CD4-positive, alpha-beta T cell (primary cell): ENCODE measurements at regions not wholly inside any gene's neighbourhood (a gene's known extent, or its start where the extent isn't known, plus 50 kb on each side); places are given as distances from the start of the nearest gene placed in this dataset.

Source experiments
- ATAC-seq: fragments of 200-7000 bp; cut with Tn5 transposase; one replicate; pipeline ENCODE4 v1.10.0; 2022; ENCODE audit warnings: mild to moderate bottlenecking; ENCODE audit not compliant: poor library complexity
- CTCF ChIA-PET: fragments of 350-600 bp; sonication (Branson Sonifier 250); formaldehyde crosslinking; loops from one replicate; lab custom pipeline; 2021; ENCODE audit warnings: antibody characterized with exemption, inconsistent platforms; lab: Charles Lee
- POLR2A ChIA-PET: fragments of 350-600 bp; sonication (Branson Sonifier 250); formaldehyde crosslinking; loops from one replicate; lab custom pipeline; 2021; ENCODE audit warnings: antibody characterized with exemption, inconsistent platforms; lab: Charles Lee
- DNase-seq, 14 experiments: peaks; one replicate each; pipeline ENCODE4 v3.0.0-alpha.2; 2013 to 2020; ENCODE audit warnings: mixed read lengths in 2 of 14
- H3K27ac ChIP-seq, 2 donors: one replicate each; pipeline versions ENCODE4 v1.5.1 to v1.7.0; 2013; ENCODE audit warnings: low read length in 2 of 2, low read depth in 1 of 2, mild to moderate bottlenecking in 1 of 2
- H3K27me3 ChIP-seq, 2 experiments: 1 replicate in 1 of 2; 2 replicates in 1 of 2; pipeline versions ENCODE4 v1.6.1 to v1.7.0; 2013; ENCODE audit warnings: low read length in 2 of 2, control low read depth in 1 of 2, mild to moderate bottlenecking in 1 of 2, moderate library complexity in 1 of 2; ENCODE audit not compliant: insufficient read depth in 2 of 2, control insufficient read depth in 1 of 2
- H3K36me3 ChIP-seq: one replicate; pipeline ENCODE4 v1.6.1; 2013; ENCODE audit warnings: low read length, control low read depth; ENCODE audit not compliant: insufficient read depth
- H3K4me1 ChIP-seq: one replicate; pipeline ENCODE4 v1.6.1; 2013; ENCODE audit warnings: low read length, control low read depth; ENCODE audit not compliant: insufficient read depth
- H3K4me3 ChIP-seq: one replicate; pipeline ENCODE4 v1.5.1; 2013; ENCODE audit warnings: mild to moderate bottlenecking, low read length, moderate library complexity
- H3K9me3 ChIP-seq, 2 experiments: 1 replicate in 1 of 2; 2 replicates in 1 of 2; pipeline versions ENCODE4 v1.6.1 to v1.7.0; 2013; ENCODE audit warnings: low read length in 2 of 2, mild to moderate bottlenecking in 2 of 2, control low read depth in 1 of 2, moderate library complexity in 1 of 2; ENCODE audit not compliant: control insufficient read depth in 1 of 2, insufficient read depth in 1 of 2
- H3K27ac Mint-ChIP-seq: one replicate; pipeline ENCODE4 v1.8.0; 2020; ENCODE audit warnings: mixed read lengths
- H3K27me3 Mint-ChIP-seq: one replicate; pipeline ENCODE4 v1.8.0; 2021; ENCODE audit warnings: mixed read lengths
- H3K36me3 Mint-ChIP-seq: one replicate; pipeline ENCODE4 v1.8.0; 2021; ENCODE audit warnings: low read depth, mixed read lengths
- H3K4me1 Mint-ChIP-seq: one replicate; pipeline ENCODE4 v1.8.0; 2021; ENCODE audit warnings: low read depth, mixed read lengths
- H3K4me3 Mint-ChIP-seq: one replicate; pipeline ENCODE4 v1.8.0; 2020; ENCODE audit warnings: mild to moderate bottlenecking, mixed read lengths
- H3K9me3 Mint-ChIP-seq: one replicate; pipeline ENCODE4 v1.8.0; 2020; ENCODE audit warnings: mixed read lengths
- CTCF ChIP-seq: fragments of 200-600 bp; IDR thresholded peaks from one replicate; pipeline ENCODE4 v1.8.0; 2022; ENCODE audit warnings: antibody characterized with exemption, mild to moderate bottlenecking
- intact Hi-C, 2 experiments: fragments of 100-400 bp; cut with DNase I in 1 of 2; cut with micrococcal nuclease in 1 of 2; formaldehyde crosslinking; loops; one replicate each; pipeline versions ENCODE4 v1.15.1 to v1.9.0; 2023 to 2025; cut with DNase I, micrococcal nuclease

DNA sequence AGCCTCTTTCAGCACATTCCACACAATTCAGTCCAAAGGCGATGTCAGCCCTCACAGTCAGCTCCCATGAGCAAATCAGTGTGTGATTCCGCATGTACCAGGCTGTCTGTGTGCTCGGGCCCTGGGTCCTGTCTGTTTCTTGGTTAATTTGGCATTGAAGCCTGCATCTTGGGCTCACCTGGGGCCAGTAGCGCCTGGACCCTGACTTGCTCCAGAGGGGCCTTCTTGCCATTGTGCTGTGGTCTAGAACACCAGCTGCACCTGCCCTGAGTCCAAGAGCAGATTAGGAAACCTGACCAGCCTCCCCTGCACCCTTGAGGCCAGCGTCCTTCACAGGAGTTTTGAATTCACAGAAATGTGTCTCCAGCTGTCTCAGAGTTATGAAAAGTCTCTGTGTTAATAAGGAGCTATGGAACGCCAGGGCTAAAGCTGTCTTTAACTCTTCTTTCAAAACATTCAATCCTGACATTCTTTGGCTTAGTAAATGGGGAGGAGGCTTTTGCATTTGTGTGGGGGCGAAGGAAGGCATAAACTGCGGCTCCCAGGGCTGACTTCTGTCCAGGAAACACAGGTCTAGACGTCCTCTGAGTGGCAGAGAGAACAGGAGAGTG lies 102.2 kb downstream of the ARF6 start:
- Histone ChIP-seq H3K4me1 (peaks cover 38% of the 10 kb centered on the region), H3K27me3 (no peaks in the 10 kb centered on the region), H3K9me3 (no peaks in the 10 kb centered on the region), H3K4me3 (no peak overlapping the region), H3K27ac (no peak overlapping the region), H3K36me3 (no peaks in the 10 kb centered on the region)
- no peak overlapping the region for H3K27ac Mint-ChIP-seq
- no peaks in the 10 kb centered on the region for H3K9me3 Mint-ChIP-seq
- no peak for ATAC-seq
- peaks cover 25% of the 10 kb centered on the region for H3K4me1 Mint-ChIP-seq
- no peaks in the 10 kb centered on the region for H3K27me3 Mint-ChIP-seq
- POLR2A ChIA-PET, result interaction anchor here (1.8 kb wide), 1 partner anchor 67 kb away, joined by 6 read pairs; no protein-coding TSS in a partner anchor
- no peak overlapping the region for H3K4me3 Mint-ChIP-seq
- CTCF ChIA-PET, result no interaction called here
- H3K36me3 Mint-ChIP-seq, result no peaks in the 10 kb centered on the region
- DNase-seq, result no peak
- no peak for TF ChIP-seq CTCF
- intact Hi-C loops, result no loop called here

DNA sequence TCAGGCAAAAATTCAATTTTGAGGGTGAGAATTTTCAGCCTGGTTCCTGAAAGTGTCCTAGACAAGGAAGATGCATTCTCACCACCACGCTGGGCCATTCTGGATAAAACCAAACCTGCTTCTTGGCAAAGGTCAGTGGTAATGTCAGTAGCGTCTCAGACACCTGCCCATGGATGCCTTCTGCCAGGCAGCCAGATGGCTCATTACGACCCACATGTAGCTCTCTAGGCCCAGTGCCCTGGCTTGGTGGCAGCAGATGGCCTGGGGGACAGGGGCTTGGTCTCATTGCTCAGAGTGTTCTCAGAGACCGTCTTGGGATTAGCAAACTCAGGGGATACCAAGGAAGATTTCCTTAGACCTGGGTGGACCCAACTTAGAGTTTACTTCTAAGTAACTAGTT lies 105.1 kb downstream of the ARF6 start:
- Histone ChIP-seq H3K9me3 (no peaks in the 10 kb centered on the region), H3K27me3 (no peaks in the 10 kb centered on the region), H3K4me1 (peaks cover 65% of the 10 kb centered on the region), H3K4me3 (no peak overlapping the region), H3K27ac (peak overlapping the region in 1 of 2 donors; percentile 10), H3K36me3 (no peaks in the 10 kb centered on the region)
- no peak for TF ChIP-seq CTCF
- Mint-ChIP-seq H3K9me3 (no peaks in the 10 kb centered on the region), H3K4me3 (no peak overlapping the region), H3K36me3 (no peaks in the 10 kb centered on the region), H3K27ac (peak overlapping the region; percentile 19), H3K27me3 (no peaks in the 10 kb centered on the region), H3K4me1 (peaks cover 45% of the 10 kb centered on the region)
- ChIA-PET POLR2A (interaction anchor here (6.2 to 6.9 kb wide), 3 partner anchors 23 to 84 kb away, joined by 59 to 208 read pairs (median 109); no protein-coding TSS in a partner anchor), CTCF (no interaction called here)
- intact Hi-C loops, result no loop called here
- ATAC-seq (no peak), DNase-seq (no peak)

DNA sequence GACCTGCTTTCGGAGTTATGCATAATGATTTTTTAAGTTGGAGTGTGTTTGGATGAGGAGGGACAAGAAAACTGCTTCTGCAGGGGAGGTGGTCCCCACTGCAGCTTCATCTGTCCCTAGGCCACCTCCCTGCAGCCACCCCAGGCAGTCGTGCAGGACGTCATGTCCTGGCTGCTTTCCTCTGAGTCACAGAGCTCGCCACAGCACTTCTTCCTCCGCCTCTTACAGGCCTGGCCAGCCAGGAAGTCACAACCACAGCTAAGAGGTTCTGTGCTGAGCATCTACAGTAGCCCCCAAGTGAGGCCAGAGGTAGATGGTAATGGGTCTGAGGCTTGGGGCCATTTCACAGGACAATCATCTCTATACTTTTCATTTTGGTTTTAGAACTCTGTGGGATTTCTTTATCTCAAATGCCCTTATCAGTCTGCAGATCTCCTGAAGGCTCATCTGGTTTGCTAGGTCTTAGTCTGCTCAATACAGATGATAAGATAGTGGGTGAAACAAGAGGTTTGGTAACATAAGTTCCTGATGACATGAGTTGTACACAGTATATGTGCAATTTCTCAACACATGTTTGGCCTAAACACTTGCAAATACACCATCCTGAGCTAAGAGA lies 106.4 kb downstream of the ARF6 start:
- Histone ChIP-seq H3K27me3 (no peaks in the 10 kb centered on the region), H3K9me3 (no peaks in the 10 kb centered on the region), H3K4me1 (peaks cover 77% of the 10 kb centered on the region), H3K36me3 (no peaks in the 10 kb centered on the region), H3K27ac (peak overlapping the region; percentile 48 to 95), H3K4me3 (no peak overlapping the region)
- intact Hi-C loops, result no loop called here
- TF ChIP-seq CTCF, result no peak
- peak overlapping the region; percentile 95 for H3K27ac Mint-ChIP-seq
- H3K4me1 Mint-ChIP-seq, result peaks cover 52% of the 10 kb centered on the region
- DNase-seq (peak; percentile 41 to 92 (median 64)), ATAC-seq (peak; percentile 24)
- no peaks in the 10 kb centered on the region for H3K9me3 Mint-ChIP-seq
- ChIA-PET POLR2A (interaction anchor here (0.6 to 6.9 kb wide), 20 partner anchors 8 to 230 kb away, joined by 3 to 208 read pairs (median 6); partner anchors contain the start of gene ARF6), CTCF (interaction anchor here (0.5 to 6.3 kb wide), 7 partner anchors 26 to 147 kb away, joined by 3 to 44 read pairs (median 4); partner anchors contain the start of gene NEMF)
- no peaks in the 10 kb centered on the region for H3K27me3 Mint-ChIP-seq
- peak overlapping the region; percentile 87 for H3K4me3 Mint-ChIP-seq
- H3K36me3 Mint-ChIP-seq, result no peaks in the 10 kb centered on the region
